Amniotic stem cell (primary cell): ENCODE measurements at regions not wholly inside any gene's neighbourhood (a gene's known extent, or its start where the extent isn't known, plus 50 kb on each side); places are given as distances from the start of the nearest gene placed in this dataset.

Experiments
- DNase-seq: peaks from one replicate; lab custom pipeline; 2025; lab: John Stamatoyannopoulos, UW

DNA sequence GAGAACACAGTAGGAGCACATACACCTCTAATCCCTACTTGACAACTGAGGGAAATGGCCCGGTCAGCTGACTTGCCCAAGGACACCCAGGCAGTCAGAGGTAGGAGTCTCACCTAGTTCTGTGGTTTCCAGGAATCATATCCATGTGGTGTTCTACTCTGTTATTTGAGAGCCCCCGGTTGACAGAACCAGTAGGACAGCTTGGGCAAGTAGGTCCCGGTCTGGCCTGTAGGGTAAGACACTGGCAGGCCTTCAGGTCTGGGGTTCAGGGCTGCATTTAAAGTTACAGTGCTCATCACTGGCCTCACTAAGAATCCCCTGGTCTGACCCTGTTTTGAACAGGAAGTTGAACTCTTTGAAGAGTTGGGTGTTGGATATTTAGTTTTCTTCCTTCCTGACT is 476.1 kb downstream of the SHQ1 start:
- DNase-seq = no peak

DNA sequence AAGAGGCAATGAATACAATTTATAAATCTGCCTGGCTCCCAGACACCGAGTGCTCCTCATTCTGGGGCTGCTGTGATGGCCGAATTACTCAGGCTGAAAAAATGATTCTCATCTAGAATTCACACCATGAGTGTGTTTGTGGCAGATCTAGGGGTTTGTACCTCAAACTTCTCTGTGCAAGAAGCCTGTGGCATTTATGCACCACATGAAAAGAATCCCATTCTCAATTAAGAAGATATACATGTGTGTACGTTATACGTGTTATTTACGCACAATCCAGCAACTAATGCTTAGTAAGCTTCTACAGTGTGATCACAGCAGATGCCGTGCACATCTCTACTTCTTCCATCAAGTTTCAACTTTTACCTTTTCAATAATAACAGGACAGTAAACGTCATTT is 476.8 kb downstream of the SHQ1 start:
- DNase-seq = no peak

DNA sequence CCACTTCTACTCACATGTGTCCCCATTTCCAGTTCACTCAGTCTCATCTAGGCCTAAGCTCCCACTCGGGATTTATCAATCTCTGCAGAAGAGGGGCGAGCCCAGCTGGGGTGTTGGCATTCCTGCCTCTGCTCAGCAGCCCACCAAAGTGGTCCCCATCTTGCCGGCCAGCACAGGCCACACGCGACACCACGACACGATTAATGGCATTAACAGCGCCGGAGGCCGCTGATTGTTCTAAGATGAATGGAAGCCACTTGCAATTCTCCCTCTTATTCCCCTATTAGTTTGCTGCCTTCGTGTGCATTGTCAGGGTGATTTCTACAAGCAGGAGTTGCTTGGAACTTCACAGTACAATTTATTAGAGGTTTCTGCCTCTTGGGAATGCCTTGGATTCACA is 477.3 kb downstream of the SHQ1 start:
- no peak for DNase-seq

DNA sequence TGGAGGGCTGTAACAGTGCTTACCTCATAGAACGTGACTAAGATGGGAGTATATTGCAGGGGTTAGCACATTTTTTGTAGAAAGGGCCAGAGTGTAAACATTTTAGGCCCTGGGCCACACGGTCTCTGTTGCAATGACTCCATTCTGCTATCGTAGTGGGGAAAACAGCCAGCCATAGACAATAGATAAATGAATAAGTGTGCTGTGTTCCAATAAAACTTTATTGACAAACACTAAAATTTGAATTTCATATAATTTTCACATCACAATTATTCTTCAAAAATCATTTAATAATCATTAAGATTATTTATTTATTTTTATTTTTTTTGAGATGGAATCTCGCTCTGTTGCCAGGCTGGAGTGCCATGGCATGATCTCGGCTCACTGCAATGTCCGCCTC is 478.6 kb downstream of the SHQ1 start:
- DNase-seq = no peak

GRCh38 chr3:72368331-72368975 is 479.8 kb downstream of the SHQ1 start:
- DNase-seq = no peak

GRCh38 chr3:72361990-72362389 is 486.3 kb downstream of the SHQ1 start:
- DNase-seq = no peak

DNA sequence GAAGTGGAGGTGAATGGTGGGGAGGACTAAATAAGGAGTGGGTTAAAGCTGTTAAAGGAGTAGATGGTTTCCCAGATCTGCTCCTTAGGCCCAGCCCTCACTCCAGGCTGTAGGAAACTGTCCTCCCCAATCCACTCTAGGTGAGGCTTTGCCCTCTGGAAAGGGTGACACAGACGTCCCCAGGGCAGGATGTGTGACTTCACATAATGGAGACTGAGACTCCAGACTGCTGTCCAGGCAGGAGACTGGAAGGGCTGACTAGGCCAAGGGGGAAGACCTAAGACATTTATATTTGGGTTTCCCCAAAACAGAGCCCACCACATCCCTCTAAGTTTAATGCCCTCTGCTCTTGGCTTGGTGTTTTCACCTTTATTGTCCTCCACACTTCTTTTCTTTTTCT is 488.5 kb downstream of the SHQ1 start:
- DNase-seq = no peak

DNA sequence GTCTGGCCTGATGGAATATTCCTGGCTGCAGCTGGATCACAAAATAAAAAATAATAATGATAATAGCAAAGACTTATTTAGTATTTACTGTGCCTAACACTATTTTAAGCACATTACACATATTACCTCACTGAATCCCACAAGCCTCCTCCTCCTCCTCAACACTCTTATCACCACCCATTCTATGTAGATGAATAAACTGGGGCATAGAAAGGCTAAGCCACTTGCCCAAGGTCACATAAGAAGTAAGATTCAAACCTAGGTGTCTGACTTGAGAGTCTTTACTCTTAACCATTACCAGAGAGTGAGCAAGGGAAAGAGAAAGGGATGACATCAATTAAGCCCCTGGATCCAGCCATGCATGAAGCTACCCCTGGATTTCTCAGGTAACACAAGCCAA is 493.1 kb downstream of the SHQ1 start:
- no peak for DNase-seq

DNA sequence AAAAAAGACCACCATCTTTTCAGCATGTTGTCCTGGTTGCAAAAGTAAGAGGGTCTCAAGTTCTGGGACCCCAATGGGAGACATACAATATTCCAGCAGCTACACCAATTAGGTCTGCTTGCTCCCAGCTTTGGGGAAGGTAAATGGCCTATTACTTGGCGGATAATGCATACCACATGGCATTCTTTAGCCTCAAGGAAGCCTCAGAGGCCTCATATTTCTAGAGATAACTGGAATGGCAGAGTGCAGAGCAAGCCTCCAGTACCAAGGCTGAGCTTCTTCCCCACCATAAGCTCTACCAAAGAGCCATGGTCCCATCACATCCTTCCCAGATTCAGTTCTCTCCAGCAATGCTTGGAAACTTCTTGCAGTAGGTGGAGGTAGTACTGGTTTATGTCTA is 493.8 kb downstream of the SHQ1 start:
- no peak for DNase-seq

GRCh38 chr3:72353236-72354128 is 494.8 kb downstream of the SHQ1 start:
- DNase-seq = no peak

DNA sequence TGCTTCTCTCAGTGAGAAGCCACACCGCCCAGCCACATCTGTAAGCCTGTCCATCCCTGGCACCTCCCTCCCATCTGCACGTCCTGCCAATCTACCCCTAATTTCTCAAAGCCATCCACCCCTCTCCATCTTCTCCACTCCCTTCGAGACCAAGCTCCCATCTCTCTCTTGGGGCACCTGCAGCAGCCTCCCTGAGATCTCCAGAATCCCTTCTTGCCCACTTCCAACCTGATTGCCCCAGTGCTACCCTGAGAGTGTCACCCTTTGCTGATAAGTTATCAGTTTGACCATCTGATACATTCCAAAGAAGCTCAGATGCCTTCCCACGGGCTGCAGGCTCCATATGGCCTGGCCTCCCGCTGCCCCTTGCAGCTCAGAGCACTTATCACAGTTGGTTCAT is 496.1 kb downstream of the SHQ1 start:
- no peak for DNase-seq

- no peak for DNase-seq
Observed at GRCh38 chr3:72351536-72351935, 496.7 kb downstream of the SHQ1 start.

DNA sequence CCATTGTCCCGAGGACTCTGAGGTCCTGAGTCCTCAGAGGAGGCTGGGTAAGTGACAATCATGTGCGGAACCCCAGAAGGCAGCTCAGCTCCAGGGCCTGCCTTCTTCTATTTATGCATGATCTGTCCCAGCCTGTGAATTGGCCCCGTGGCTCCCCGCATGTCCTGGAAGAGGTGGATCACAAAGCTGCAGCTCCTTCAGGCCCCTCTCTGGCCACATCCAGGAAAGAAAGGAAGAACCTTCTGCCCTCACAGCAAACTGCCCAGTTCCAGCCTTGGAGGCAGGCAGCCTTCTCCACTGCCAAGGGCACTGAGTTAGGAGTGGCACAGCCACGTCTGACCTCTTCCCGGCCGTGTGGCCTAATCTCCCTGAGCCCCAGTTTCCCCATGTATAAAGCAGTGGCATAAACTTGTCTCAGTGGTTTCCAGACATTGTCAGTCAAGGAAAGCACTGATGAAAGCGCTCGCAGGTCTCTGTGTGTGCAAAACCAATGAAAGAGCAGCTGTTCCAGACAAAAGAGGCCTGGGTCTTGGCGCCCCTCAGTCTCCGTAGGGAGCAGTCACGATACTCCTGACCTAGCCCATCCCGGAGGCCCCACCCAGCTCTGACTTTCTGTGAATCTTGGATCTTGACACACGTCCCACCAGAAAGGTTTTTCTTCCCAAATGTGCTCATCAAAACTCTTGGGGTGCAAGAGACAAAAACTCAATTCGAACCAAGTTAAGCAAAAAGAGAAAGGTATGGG is 497.3 kb downstream of the SHQ1 start:
- DNase-seq = no peak

GRCh38 chr3:72348357-72348756 is 499.9 kb downstream of the SHQ1 start:
- DNase-seq = no peak

- DNase-seq = peak; percentile 36
Observed at GRCh38 chr3:72347819-72348319, 500.4 kb downstream of the SHQ1 start.

DNA sequence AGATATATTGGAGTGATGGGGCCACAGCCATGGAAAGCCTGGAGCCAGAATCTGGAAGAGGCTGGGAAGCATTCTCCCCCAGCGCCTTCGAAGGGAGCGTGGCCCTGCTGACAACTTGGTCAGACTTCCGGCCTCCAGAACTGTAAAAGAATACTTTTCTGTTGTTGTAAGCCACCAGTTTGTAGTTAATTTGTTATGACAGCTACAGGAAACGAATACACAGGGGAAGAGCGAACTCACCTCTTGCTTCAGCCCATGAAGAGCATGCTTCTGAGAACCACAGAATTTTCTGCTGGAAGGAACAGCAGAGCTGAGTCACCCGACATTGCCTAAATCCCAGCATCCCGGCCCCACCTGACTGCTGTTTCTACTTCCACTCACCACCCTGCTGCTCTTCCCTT is 501.7 kb downstream of the SHQ1 start:
- DNase-seq = peak; percentile 92

DNA sequence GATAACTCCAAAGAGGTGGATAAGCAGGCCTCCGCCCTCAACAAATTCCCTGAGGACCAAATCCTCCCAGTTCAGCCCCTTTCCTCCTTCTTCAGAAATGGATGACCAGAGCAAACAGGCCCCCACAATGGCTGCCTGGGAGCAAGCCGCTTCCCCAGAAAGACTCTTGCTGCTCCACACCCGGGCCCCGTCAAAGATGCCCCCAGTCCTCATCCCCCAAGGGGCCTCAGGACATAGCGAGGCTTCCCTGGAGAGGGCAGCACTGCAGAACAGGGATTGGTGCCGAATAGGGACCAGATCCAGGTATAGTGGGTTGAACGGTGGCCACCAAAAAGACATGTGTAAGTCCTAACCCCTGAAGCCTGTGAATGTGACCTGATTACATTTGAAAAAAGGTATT is 502.3 kb downstream of the SHQ1 start:
- DNase-seq = no peak

DNA sequence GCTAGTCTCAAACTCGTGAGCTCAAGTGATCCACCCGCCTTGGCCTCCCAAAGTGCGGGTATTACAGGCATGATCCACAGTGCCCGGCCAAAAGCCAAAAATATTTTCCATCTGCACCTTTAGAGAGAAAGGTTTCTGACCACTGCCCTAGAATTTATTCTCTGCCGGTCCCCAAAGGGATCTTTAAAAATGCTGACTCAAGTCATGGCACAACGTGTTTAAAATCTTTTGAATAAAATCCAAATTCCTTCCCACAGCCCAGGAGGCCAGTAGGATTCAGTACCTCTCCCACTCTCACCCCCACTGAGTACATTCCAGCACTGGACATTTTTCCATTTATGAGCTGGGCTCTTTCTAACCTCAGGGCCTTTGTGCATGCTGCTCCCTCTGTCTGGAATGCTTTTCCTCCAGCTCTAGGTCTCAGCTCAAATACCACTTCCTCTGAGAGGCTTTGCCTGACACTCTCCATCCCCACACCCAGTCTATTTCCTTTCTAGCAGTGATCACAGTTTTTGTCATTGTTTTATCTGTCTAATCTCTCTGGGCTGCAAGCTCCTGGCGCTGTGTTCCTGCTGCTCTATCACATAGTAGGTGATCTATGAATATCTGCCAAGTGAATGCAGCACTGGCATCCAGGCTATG is 502.9 kb downstream of the SHQ1 start:
- DNase-seq = no peak

GRCh38 chr3:72344647-72345046 is 503.6 kb downstream of the SHQ1 start:
- no peak for DNase-seq

- DNase-seq = no peak
Observed at GRCh38 chr3:72344236-72344635, 504.0 kb downstream of the SHQ1 start.

GRCh38 chr3:72343078-72343477 is 505.2 kb downstream of the SHQ1 start:
- DNase-seq = no peak

DNA sequence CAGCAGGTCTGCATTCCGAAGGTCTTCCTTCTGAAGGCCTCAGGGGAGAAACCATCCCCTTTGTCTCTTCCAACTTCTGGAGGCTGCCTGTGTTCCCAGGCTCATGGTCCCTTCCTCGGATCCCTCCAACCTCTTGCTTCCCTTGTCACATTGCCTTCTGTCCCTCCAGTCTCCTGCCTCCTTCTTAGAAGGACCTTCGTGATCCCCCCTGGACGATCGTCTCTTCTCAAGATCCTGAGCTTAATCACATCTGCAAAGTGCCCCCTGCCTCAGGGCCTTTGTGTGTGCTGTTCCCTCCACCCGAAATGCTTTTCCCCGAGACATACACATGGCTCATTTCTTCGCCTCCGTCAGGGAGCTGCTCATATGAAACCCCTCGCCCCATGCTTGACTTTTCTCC is 505.8 kb downstream of the SHQ1 start:
- no peak for DNase-seq
